ENCODE measurements at regions not wholly inside any gene's neighbourhood (a gene's known extent, or its start where the extent isn't known, plus 50 kb on each side); places are given as distances from the start of the nearest gene placed in this dataset.

DNA sequence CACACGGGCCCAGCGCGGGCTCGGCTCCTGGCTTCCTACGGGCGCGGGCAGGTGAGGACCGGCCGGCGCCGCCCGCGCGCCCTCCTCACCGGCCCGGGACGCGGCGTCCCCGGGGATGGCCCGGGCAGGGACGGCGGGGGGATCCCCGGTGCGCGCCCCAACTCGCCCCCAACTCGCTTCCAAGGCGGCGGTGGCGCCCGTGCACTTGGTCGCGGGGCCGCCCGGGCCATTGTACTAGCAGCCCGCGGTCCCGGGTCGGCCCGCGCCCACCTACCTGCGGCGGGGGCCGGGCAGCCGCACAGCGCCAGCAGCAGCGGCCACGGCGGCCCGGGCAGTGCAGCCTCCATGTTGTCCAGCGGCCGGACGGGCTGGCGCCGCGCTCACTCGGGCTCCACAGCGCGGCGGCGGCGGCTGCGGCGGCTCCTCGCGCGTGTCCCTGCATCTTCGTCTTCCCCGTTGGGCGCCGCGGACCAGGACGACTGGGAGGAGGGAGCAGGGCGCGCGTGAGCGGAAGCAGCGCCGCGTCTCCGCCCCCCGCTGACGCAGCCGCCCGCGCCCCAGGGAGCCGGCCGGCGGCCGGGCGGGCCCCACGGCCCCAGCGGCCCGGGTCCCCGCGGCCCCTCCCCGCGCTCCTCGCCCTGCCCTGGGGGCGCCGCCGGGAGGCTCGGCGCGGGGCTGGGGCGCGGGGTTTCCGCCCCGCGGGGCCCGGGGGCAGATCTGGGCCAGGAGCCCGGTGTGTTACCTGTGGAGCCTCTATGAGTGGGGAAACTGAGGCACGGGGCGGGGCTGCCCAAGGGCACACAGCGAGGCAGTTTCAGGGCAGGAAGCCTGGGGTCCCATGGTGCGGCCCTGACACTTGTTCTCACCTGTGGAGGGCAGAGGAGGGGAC lies 159.3 kb upstream of the GRK3 start:
- TF ChIP-seq, protein P1, sequence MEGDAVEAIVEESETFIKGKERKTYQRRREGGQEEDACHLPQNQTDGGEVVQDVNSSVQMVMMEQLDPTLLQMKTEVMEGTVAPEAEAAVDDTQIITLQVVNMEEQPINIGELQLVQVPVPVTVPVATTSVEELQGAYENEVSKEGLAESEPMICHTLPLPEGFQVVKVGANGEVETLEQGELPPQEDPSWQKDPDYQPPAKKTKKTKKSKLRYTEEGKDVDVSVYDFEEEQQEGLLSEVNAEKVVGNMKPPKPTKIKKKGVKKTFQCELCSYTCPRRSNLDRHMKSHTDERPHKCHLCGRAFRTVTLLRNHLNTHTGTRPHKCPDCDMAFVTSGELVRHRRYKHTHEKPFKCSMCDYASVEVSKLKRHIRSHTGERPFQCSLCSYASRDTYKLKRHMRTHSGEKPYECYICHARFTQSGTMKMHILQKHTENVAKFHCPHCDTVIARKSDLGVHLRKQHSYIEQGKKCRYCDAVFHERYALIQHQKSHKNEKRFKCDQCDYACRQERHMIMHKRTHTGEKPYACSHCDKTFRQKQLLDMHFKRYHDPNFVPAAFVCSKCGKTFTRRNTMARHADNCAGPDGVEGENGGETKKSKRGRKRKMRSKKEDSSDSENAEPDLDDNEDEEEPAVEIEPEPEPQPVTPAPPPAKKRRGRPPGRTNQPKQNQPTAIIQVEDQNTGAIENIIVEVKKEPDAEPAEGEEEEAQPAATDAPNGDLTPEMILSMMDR (IDR thresholded peaks at IDR 0.05 in 2 of 3, conservative IDR thresholded peaks at IDR 0.05 in 1 of 3; ENCODE audit: borderline replicate concordance in 1 of 3, insufficient read depth in 1 of 3, low read depth in 2 of 3, low read length in 2 of 3), result no peak
- TF ChIP-seq EZH2 (IDR thresholded peaks at IDR 0.05) (no peak), POLR2A (IDR thresholded peaks at IDR 0.05; ENCODE audit: borderline replicate concordance, extremely low read depth, insufficient read depth, insufficient read length) (no peak), EZH2phosphoT487 (IDR thresholded peaks at IDR 0.05; ENCODE audit: borderline replicate concordance) (no peak)
- TF ChIP-seq, protein P2, sequence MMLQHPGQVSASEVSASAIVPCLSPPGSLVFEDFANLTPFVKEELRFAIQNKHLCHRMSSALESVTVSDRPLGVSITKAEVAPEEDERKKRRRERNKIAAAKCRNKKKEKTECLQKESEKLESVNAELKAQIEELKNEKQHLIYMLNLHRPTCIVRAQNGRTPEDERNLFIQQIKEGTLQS (IDR thresholded peaks at IDR 0.05), result no peak
- TF ChIP-seq, protein P3, sequence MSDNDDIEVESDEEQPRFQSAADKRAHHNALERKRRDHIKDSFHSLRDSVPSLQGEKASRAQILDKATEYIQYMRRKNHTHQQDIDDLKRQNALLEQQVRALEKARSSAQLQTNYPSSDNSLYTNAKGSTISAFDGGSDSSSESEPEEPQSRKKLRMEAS (IDR thresholded peaks at IDR 0.05), result no peak; the same call in 1 of the 2 replicates
